ENCODE measurements at regions not wholly inside any gene's neighbourhood (a gene's known extent, or its start where the extent isn't known, plus 50 kb on each side); places are given as distances from the start of the nearest gene placed in this dataset.
"Not testable (repeated sequence)": the region's sequence is repeated elsewhere in the genome, so short reads cannot be mapped to it uniquely, and the experiment has no call there.

- TF ChIP-seq CTCF, POLR2A (IDR thresholded peaks at IDR 0.05): not testable (repeated sequence)
Measured at GRCh38 chr14:106365371-106365770, 839.0 kb downstream of the TMEM121 start.
